MM.1S (cell line): ENCODE measurements at regions not wholly inside any gene's neighbourhood (a gene's known extent, or its start where the extent isn't known, plus 50 kb on each side); places are given as distances from the start of the nearest gene placed in this dataset.

ENCODE experiments used
- DNase-seq: peaks from one replicate; pipeline ENCODE4 v3.0.0-alpha.2; 2015
- H2AFZ ChIP-seq: fragments of 300-600 bp; sonication (generic); 2 replicates; pipeline ENCODE4 v1.6.0; 2016; ENCODE audit warnings: antibody characterized with exemption, low read length
- H3F3A ChIP-seq: fragments of 300-600 bp; sonication (generic); 2 replicates; pipeline ENCODE4 v1.6.1; 2016; ENCODE audit warnings: mild to moderate bottlenecking, antibody characterized with exemption, low read length, moderate library complexity, mixed read lengths; ENCODE audit not compliant: insufficient read depth
- H3K27ac ChIP-seq: fragments of 300-600 bp; sonication (generic); 2 replicates; pipeline ENCODE4 v1.5.1; 2016; ENCODE audit warnings: mild to moderate bottlenecking, low read length
- H3K27me3 ChIP-seq: fragments of 300-600 bp; sonication (generic); replicated peaks from 2 replicates; pipeline ENCODE4 v1.6.0; 2016; ENCODE audit warnings: low read length; ENCODE audit not compliant: insufficient read depth
- H3K36me3 ChIP-seq: fragments of 300-600 bp; sonication (generic); replicated peaks from 2 replicates; pipeline ENCODE4 v1.6.1; 2016; ENCODE audit warnings: mild to moderate bottlenecking, low read length, mixed read lengths; ENCODE audit not compliant: insufficient read depth
- H3K4me1 ChIP-seq: fragments of 300-600 bp; sonication (generic); 2 replicates; pipeline ENCODE4 v1.6.1; 2016; ENCODE audit warnings: low read length, mixed read lengths
- H3K4me2 ChIP-seq: fragments of 300-600 bp; sonication (generic); 2 replicates; pipeline ENCODE4 v1.6.0; 2016; ENCODE audit warnings: low read depth, low read length
- H3K4me3 ChIP-seq: fragments of 300-600 bp; sonication (generic); 2 replicates; pipeline ENCODE4 v1.5.1; 2016; ENCODE audit warnings: low read length, mixed read lengths
- H3K79me2 ChIP-seq: fragments of 300-600 bp; sonication (generic); 2 replicates; pipeline ENCODE4 v1.6.1; 2016; ENCODE audit warnings: mixed run types, low read length, mixed read lengths
- H3K9ac ChIP-seq: fragments of 300-600 bp; sonication (generic); 2 replicates; pipeline ENCODE4 v1.6.1; 2016; ENCODE audit warnings: low read length, mixed read lengths
- H3K9me2 ChIP-seq: fragments of 300-600 bp; sonication (generic); replicated peaks from 2 replicates; pipeline ENCODE4 v1.6.1; 2016; ENCODE audit warnings: mild to moderate bottlenecking, low read length, mixed read lengths; ENCODE audit not compliant: insufficient read depth
- H3K9me3 ChIP-seq: fragments of 300-600 bp; sonication (generic); replicated peaks from 2 replicates; pipeline ENCODE4 v1.6.1; 2016; ENCODE audit warnings: mild to moderate bottlenecking, low read length, mixed read lengths; ENCODE audit not compliant: insufficient read depth
- H4K20me1 ChIP-seq: fragments of 300-600 bp; sonication (generic); 2 replicates; pipeline ENCODE4 v1.6.1; 2016; ENCODE audit warnings: mild to moderate bottlenecking, low read length, moderate library complexity, mixed read lengths; ENCODE audit not compliant: insufficient read depth
- EZH2 ChIP-seq: fragments of 300-600 bp; sonication (generic); optimal IDR thresholded peaks from 2 replicates; pipeline ENCODE3; 2017; ENCODE audit warnings: low read depth, mild to moderate bottlenecking, antibody characterized with exemption, low read length, mixed read lengths
- EZH2phosphoT487 ChIP-seq: fragments of 300-600 bp; sonication (generic); IDR thresholded peaks from 2 replicates; pipeline ENCODE4 v1.6.1; 2018; ENCODE audit warnings: antibody characterized with exemption, low read length
- TF ChIP-seq, protein P1 (sequence below): fragments of 300-600 bp; sonication (generic); IDR thresholded peaks from 2 replicates; pipeline ENCODE4 v1.5.1; 2016; ENCODE audit warnings: antibody characterized with exemption, low read length, mixed read lengths

GRCh38 chr11:81829976-81830375 is 903.7 kb downstream of the FAM181B start:
- no peaks in the 10 kb centered on the region for H4K20me1 ChIP-seq
- H2AFZ ChIP-seq: no peak overlapping the region
- no peaks in the 10 kb centered on the region for H3F3A ChIP-seq
- no peaks in the 10 kb centered on the region for H3K36me3 ChIP-seq
- no peak overlapping the region for H3K9ac ChIP-seq
- H3K4me2 ChIP-seq: no peak overlapping the region
- no peak for DNase-seq
- H3K9me3 ChIP-seq: no peaks in the 10 kb centered on the region
- H3K4me3 ChIP-seq: no peak overlapping the region
- TF ChIP-seq EZH2 (no peak), EZH2phosphoT487 (no peak)
- TF ChIP-seq, protein P1, sequence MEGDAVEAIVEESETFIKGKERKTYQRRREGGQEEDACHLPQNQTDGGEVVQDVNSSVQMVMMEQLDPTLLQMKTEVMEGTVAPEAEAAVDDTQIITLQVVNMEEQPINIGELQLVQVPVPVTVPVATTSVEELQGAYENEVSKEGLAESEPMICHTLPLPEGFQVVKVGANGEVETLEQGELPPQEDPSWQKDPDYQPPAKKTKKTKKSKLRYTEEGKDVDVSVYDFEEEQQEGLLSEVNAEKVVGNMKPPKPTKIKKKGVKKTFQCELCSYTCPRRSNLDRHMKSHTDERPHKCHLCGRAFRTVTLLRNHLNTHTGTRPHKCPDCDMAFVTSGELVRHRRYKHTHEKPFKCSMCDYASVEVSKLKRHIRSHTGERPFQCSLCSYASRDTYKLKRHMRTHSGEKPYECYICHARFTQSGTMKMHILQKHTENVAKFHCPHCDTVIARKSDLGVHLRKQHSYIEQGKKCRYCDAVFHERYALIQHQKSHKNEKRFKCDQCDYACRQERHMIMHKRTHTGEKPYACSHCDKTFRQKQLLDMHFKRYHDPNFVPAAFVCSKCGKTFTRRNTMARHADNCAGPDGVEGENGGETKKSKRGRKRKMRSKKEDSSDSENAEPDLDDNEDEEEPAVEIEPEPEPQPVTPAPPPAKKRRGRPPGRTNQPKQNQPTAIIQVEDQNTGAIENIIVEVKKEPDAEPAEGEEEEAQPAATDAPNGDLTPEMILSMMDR: no peak
- H3K27me3 ChIP-seq: no peaks in the 10 kb centered on the region
- H3K9me2 ChIP-seq: no peaks in the 10 kb centered on the region
- no peaks in the 10 kb centered on the region; the same call in 1 of the 2 replicates for H3K4me1 ChIP-seq
- no peaks in the 10 kb centered on the region for H3K79me2 ChIP-seq
- H3K27ac ChIP-seq: no peak overlapping the region

DNA sequence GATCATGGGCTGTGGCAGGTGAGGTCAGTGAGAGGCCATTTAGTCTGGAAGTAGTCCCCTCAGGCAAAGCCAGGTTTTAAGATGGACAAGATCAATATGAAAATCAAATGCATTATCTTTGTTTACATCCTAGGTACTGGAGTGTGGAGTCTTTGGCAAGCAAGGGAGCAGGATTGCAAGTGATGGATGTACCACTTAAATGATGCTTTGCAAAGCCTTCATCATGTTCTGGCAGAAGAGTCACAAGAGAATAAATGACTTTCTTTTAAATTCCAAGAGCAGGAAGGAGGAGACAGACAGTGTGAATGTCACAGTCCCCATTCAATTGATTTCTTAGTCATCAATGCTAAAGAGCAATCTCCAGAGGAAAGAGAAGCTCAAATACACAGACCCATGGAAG is 908.3 kb downstream of the FAM181B start:
- DNase-seq: no peak
- Histone ChIP-seq H3K4me2 (no peak overlapping the region), H3K79me2 (no peaks in the 10 kb centered on the region), H3K4me3 (no peak overlapping the region), H2AFZ (no peak overlapping the region), H3K4me1 (no peaks in the 10 kb centered on the region), H3K9me2 (no peaks in the 10 kb centered on the region), H3K27ac (no peak overlapping the region), H4K20me1 (no peaks in the 10 kb centered on the region), H3K27me3 (no peaks in the 10 kb centered on the region), H3F3A (no peaks in the 10 kb centered on the region), H3K9ac (no peak overlapping the region), H3K36me3 (no peaks in the 10 kb centered on the region), H3K9me3 (no peaks in the 10 kb centered on the region)
- TF ChIP-seq EZH2 (no peak), EZH2phosphoT487 (no peak)
- TF ChIP-seq, protein P1: no peak

DNA sequence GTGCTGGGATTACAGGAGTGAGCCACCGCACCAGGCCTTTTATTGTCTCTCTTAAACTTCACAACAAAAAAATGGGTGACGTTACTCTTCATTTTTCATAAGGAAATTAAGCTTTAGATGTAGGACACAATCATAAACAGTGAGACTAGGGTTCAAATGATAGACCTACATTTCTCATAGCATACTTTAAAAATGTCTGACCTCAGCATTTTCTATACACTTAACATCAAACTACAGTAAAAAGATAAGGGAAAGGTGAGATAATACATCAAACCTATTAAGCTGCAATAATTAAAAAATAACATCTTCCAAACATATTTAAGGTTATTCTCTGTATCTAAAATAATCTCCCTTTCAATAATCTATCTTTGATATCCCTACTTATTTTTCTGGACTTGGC is 914.2 kb downstream of the FAM181B start:
- H3K27me3 ChIP-seq: no peaks in the 10 kb centered on the region
- H3K4me1 ChIP-seq: no peaks in the 10 kb centered on the region
- TF ChIP-seq, protein P1: no peak
- TF ChIP-seq EZH2phosphoT487: no peak
- TF ChIP-seq EZH2: no peak
- no peaks in the 10 kb centered on the region for H4K20me1 ChIP-seq
- H3K36me3 ChIP-seq: no peaks in the 10 kb centered on the region
- H3K9me2 ChIP-seq: no peaks in the 10 kb centered on the region
- H3K9ac ChIP-seq: no peak overlapping the region
- no peaks in the 10 kb centered on the region for H3K79me2 ChIP-seq
- no peaks in the 10 kb centered on the region for H3K9me3 ChIP-seq
- no peak overlapping the region for H3K4me3 ChIP-seq
- DNase-seq: no peak
- no peak overlapping the region for H2AFZ ChIP-seq
- no peak overlapping the region for H3K27ac ChIP-seq
- H3F3A ChIP-seq: no peaks in the 10 kb centered on the region
- H3K4me2 ChIP-seq: no peak overlapping the region
